G401 (cell line): ENCODE measurements at regions not wholly inside any gene's neighbourhood (a gene's known extent, or its start where the extent isn't known, plus 50 kb on each side); places are given as distances from the start of the nearest gene placed in this dataset.
"Not testable (repeated sequence)": the region's sequence is repeated elsewhere in the genome, so short reads cannot be mapped to it uniquely, and the experiment has no call there.

ENCODE experiments used
- DNase-seq: peaks from one replicate; pipeline ENCODE4 v3.0.0-alpha.2; 2015; ENCODE audit warnings: low spot score
- in situ Hi-C: cut with HindIII; loops from 2 replicates; pipeline ENCODE4 v1.10.0; 2016; ENCODE audit warnings: low sequenced_read_pairs, mixed read lengths

DNA sequence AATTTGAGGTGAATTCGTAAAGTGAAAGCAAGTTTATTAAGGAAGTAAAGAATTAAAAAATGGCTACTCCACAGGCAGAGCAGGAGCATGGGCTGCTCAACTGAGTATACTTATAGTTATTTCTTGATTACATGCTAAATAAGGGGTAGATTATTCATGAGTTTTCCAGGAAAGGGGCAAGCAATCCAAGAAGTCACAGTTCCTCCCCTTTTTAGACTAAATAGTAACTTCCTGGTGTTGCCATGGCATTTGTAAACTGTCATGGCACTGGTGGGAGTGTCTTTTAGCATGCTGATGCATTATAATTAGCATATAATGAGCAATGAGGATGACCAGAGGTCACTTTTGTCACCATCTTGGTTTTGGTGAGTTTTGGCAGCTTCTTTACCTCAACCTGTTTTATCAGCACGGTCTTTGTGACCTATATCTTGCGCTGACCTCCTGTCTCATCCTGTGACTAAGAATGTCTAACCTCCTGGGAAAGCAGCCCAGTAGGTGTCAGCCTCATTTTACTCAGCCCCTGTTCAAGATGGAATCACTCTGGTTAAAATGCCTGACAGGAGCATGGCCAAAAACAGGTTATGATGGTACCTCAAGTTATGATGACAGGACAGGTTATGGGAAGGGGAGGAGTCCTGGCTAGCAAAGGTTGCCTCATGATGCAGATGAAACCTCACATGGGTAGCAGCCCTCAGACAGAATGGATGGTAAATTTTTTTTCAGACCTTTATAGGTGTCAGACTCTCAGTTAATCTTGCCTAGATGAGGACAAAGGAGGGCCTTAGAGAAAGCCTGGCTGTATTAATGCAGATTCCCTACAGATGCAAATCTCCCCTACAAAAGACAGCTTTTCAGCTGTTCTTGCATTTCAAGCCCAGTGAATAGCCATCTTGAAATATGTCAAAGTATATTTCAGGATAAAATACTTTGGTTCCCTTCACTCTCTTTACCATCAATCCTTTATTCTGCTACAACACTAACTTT lies 49.7 kb downstream of the SIPA1L2 start:
- in situ Hi-C loops: no loop called here

DNA sequence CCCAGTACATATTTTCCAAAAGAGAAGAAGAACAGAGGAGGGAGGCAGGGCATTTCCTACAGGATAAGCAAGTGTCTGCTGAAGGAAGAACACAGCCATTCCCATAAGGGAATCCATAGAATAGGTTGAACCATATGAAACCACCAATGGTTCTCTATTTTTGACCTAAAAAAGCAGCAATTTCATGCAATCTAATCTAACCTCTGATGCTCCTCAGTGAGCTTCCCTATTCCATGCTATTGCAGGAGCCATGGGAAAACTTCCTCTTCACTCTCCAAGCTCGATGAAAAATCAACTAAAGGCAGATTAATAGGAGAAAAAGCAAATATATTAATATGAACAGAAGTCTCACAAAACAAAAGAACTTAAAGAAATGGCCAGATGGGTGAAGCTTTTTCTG lies 50.5 kb downstream of the SIPA1L2 start:
- in situ Hi-C loops: no loop called here
- no peak for DNase-seq

More for the DNA sequence above, 49.7 kb downstream of the SIPA1L2 start:
- no peak for DNase-seq

- in situ Hi-C loops: no loop called here
- DNase-seq: no peak
Observed at GRCh38 chr1:232578651-232579195, 51.2 kb downstream of the SIPA1L2 start.

GRCh38 chr1:232577772-232578171 lies 52.2 kb downstream of the SIPA1L2 start:
- in situ Hi-C loops: no loop called here
- DNase-seq: no peak

- no peak for DNase-seq
- in situ Hi-C loops: no loop called here
Observed at GRCh38 chr1:232576537-232576936, 53.4 kb downstream of the SIPA1L2 start.

- no peak for DNase-seq
- in situ Hi-C loops: no loop called here
Observed at GRCh38 chr1:232575763-232576040, 54.2 kb downstream of the SIPA1L2 start.

DNA sequence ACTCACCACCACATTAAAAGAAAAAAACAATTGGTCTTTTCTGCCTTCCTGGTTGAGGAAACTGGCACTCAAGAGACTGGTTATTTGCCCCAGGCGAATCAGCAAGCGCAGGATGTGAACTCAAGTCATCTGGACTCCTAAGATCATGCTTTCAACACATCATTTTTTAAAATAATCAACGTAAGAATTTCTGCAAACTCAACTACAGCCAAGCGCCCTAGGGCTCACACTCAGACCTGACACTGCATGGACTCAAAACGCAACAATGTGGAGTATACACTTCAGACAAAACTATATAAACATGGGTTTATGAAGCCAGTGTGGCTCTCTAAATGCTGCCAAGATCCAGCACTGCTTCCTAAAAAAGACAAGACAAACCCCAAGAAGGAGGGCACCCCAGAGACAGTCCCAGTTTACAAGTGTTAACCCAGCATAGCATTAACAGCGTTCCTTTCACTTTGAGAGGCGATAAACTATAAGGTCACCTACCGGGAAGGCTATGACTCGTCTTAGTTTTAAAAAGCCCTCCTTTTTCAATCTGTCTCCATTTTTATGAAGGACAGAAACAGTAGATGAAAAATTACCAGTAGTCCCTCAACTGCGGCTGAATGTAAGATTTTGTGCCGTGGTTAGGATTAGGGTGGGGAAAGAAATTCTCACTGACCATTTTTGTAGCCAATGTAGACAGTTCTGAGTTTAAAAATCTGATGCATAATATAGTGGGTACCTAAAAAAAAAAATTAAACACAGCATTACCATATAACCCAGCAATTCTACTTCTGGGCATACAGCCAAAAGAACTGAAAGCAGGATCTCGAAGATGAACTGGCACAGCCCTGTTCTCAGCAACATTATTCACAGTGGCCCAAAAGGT lies 54.8 kb downstream of the SIPA1L2 start:
- no peak for DNase-seq
- in situ Hi-C loops: no loop called here

- in situ Hi-C loops: no loop called here
- DNase-seq: no peak
Observed at GRCh38 chr1:232574077-232574476, 55.9 kb downstream of the SIPA1L2 start.

GRCh38 chr1:232571523-232571922 lies 58.4 kb downstream of the SIPA1L2 start:
- DNase-seq: no peak
- in situ Hi-C loops: no loop called here

- no peak for DNase-seq
- in situ Hi-C loops: no loop called here
Observed at GRCh38 chr1:232570007-232570406, 59.9 kb downstream of the SIPA1L2 start.

DNA sequence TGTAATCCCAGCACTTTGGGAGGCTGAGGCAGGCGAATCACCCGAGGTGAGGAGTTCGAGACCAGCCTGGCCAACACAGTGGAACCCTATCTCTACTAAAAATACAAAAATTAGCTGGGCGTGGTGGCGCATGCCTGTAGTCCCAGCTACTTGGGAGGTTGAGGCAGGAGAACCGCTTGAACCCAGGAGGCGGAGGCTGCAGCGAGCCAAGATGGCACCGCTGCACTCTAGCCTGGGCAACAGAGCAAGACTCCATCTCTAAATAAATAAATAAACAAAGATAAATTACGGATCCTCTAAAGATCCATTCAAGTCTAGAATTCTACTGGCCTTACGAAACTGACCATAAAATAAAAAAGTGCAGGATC lies 60.4 kb downstream of the SIPA1L2 start:
- in situ Hi-C loops: not testable (repeated sequence)

DNA sequence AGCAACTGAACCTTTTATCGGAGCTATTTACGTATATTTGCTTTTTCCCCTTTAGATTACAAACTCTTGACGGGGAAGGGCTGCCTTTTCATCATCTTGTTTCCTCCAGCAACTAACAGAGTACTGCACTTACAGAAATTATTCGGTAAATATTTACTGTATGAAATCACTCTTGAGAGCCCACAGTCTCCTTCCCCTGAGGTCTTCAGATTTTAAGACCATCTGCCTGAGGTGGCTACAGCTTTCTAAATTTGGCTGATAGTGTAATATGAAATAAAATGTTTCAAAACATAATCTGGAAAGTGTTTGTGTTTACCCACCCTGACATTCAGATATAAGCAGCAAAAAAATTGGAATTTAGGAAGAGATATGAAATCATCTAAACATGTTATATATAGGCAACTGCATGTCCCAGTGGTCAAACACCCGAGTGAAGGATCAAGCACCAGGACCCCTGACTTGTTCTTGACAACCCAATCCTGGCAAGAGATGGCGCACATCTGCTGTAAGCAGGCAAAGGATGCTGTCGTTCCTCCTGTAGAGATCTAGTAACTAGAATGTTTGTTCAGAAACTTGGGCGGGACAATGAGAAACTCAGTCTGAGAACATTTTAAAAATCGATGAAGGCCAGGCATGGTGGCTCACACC lies 60.9 kb downstream of the SIPA1L2 start:
- in situ Hi-C loops: no loop called here
- DNase-seq: no peak

More for the DNA sequence above, 60.4 kb downstream of the SIPA1L2 start:
- DNase-seq: not testable (repeated sequence)

GRCh38 chr1:232568331-232568852 lies 61.5 kb downstream of the SIPA1L2 start:
- no peak for DNase-seq

GRCh38 chr1:232566093-232566492 lies 63.8 kb downstream of the SIPA1L2 start:
- in situ Hi-C loops: no loop called here
- no peak for DNase-seq

More at GRCh38 chr1:232568331-232568852, 61.5 kb downstream of the SIPA1L2 start:
- in situ Hi-C loops: no loop called here

- no peak for DNase-seq
- in situ Hi-C loops: no loop called here
Observed at GRCh38 chr1:232562855-232563510, 67.0 kb downstream of the SIPA1L2 start.

- no peak for DNase-seq
- in situ Hi-C loops: no loop called here
Observed at GRCh38 chr1:232561381-232561780, 68.6 kb downstream of the SIPA1L2 start.

DNA sequence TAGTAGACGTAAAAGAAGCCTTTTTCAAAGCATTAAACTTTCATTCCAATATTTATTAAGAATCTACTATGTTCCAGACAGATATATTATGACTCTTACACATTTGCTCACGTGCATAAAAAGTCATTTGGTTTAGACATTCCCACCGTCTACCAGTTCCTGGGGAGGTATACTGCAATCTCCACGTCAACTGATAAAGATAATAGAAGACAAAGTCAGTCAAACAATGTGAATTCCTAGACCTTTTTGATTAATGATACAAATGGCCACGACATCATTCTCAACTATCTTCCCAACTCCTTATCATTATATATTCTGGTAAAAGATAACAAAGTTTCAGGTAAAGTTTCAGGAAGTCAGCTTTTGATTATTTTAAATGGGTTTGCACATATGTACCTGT lies 69.0 kb downstream of the SIPA1L2 start:
- in situ Hi-C loops: no loop called here
- no peak for DNase-seq

- no peak for DNase-seq
- in situ Hi-C loops: no loop called here
Observed at GRCh38 chr1:232558954-232559353, 71.0 kb downstream of the SIPA1L2 start.
